Suppressor macrophage (primary cell): ENCODE measurements at regions not wholly inside any gene's neighbourhood (a gene's known extent, or its start where the extent isn't known, plus 50 kb on each side); places are given as distances from the start of the nearest gene placed in this dataset.

Source experiments
- DNase-seq, 4 experiments: peaks; one replicate each; pipeline ENCODE4 v3.0.0-alpha.2; 2020 to 2022

- DNase-seq: no peak
These were observed 263.2 kb downstream of the FZD1 start for GRCh38 chr7:91527460-91527859.

GRCh38 chr7:91533996-91534395 lies 269.8 kb downstream of the FZD1 start:
- DNase-seq: no peak

- no peak for DNase-seq
These were observed 273.3 kb downstream of the FZD1 start for GRCh38 chr7:91537260-91538152.

GRCh38 chr7:91541641-91542040 lies 277.4 kb downstream of the FZD1 start:
- DNase-seq: no peak

- no peak for DNase-seq
These were observed 279.4 kb downstream of the FZD1 start for GRCh38 chr7:91543646-91544045.

- no peak for DNase-seq
These were observed 285.6 kb downstream of the FZD1 start for GRCh38 chr7:91549878-91550277.

- DNase-seq: no peak
These were observed 286.7 kb downstream of the FZD1 start for GRCh38 chr7:91550931-91551330.

- DNase-seq: no peak
These were observed 287.3 kb downstream of the FZD1 start for GRCh38 chr7:91551377-91552175.

GRCh38 chr7:91553410-91553895 lies 289.2 kb downstream of the FZD1 start:
- DNase-seq: no peak

- DNase-seq: no peak
These were observed 290.6 kb downstream of the FZD1 start for GRCh38 chr7:91554883-91555282.

- no peak for DNase-seq
These were observed 292.0 kb downstream of the FZD1 start for GRCh38 chr7:91556239-91556638.

GRCh38 chr7:91556956-91557650 lies 292.9 kb downstream of the FZD1 start:
- no peak for DNase-seq

- no peak for DNase-seq
These were observed 293.7 kb downstream of the FZD1 start for GRCh38 chr7:91557789-91558404.

GRCh38 chr7:91559947-91560346 lies 295.7 kb downstream of the FZD1 start:
- DNase-seq: no peak

- DNase-seq: no peak
These were observed 299.9 kb downstream of the FZD1 start for GRCh38 chr7:91564101-91564500.

- no peak for DNase-seq
These were observed 300.3 kb downstream of the FZD1 start for GRCh38 chr7:91564541-91564940.

- DNase-seq: no peak
These were observed 301.5 kb downstream of the FZD1 start for GRCh38 chr7:91565499-91566401.

GRCh38 chr7:91566402-91566732 lies 302.1 kb downstream of the FZD1 start:
- no peak for DNase-seq

- DNase-seq: no peak
These were observed 303.1 kb downstream of the FZD1 start for GRCh38 chr7:91567081-91568012.

GRCh38 chr7:91568138-91568537 lies 303.9 kb downstream of the FZD1 start:
- DNase-seq: no peak
